HT1080 (cell line): ENCODE measurements at regions not wholly inside any gene's neighbourhood (a gene's known extent, or its start where the extent isn't known, plus 50 kb on each side); places are given as distances from the start of the nearest gene placed in this dataset. TPM values are rescaled to one million over a fixed set of nuclear protein-coding genes. Genes with fewer than 3 reads are reported as not detected.
"Not testable (repeated sequence)": the region's sequence is repeated elsewhere in the genome, so short reads cannot be mapped to it uniquely, and the experiment has no call there.

Experiments
- DNase-seq: peaks from one replicate; pipeline ENCODE4 v3.0.0-alpha.2; 2015; ENCODE audit warnings: low read depth
- small RNA-seq: library from RNA; depleted of rRNA; stranded (forward); fragments of <200 nt; gene quantifications from one replicate; pipeline ENCODE3, GENCODE V24; 2014

DNA sequence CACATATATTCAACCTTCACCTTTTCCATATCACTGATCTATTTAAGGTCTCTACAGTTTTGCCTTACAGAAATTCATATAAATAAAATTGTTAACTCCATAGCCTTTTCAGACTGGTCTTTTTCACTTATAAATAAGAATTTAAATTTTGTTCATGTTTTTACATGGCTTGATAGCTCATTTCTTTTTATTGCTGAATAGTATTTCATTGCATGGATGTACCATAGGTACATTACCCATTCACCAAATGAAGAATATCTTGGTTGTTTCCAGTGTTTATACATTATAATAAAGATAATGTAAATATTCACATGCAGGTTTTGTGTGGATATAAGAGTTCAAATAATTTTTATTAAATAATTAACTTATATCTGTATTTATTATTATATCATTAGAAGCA is 1765.0 kb downstream of the OTOL1 start:
- DNase-seq: no peak

GRCh38 chr3:163261056-163261455 is 1764.4 kb downstream of the OTOL1 start:
- no peak for DNase-seq

DNA sequence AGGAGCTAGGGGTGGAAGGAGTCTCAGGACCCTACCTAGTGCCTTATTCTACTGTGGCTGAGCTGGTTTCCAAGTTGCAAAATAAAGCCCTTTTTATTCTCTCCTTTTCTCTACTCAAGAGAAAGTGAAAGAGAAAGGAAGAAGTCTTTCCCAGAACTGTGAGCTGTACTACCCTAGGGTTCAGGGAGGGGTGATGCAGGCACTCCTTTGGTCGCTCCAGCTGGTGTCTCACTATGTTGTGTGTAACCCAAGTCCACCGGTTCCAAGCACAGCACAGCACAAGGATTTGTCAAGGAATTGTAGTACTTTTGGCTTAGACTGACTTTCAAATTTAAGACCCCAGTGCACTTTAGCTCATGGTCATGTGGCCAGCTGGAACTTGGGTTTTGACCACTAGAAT is 1721.7 kb downstream of the OTOL1 start:
- DNase-seq: no peak

DNA sequence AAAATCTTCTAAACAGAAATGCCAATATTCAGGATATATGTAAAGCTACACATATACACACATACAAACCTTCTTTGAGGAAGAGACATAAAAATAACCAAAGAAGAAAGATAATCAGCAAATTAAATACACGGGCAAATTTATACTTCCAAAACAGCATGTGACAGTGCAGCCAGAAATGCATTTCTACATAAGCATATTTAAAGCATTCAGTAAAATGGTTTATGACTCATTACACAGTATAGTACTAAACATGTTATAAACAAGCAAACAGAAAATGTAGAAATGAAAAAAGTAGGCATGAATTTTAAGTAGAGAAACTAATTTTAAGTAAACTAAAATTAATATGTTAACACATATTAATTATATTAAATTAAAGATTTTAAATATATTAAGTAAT is 1717.2 kb downstream of the OTOL1 start:
- no peak for DNase-seq

DNA sequence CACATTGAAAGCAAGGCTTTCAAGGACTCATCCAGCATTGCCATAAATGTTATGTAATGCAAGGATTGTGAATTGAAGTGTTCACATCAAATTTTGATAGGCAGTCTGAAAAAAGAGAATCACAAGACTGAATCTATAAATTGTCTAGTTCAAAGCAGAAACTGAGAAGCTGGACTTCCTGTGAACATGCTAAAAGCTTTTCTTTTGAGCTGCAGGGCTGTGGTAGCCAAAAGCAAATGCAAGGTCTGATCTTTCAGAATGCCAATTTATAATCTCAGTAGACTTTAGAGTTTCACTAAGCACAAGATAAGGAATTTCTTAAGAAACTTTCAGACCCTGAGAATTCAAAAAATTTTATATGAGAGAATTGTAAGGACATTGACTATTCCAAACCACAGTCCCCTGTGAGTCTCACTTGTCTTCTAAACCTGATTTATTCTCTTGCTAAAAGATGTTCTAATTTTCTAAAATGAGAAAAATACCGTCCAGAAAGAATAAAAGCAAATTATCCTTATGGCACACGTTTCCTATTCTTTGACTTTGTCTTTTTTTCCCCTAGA is 1700.3 kb downstream of the OTOL1 start:
- no peak for DNase-seq

DNA sequence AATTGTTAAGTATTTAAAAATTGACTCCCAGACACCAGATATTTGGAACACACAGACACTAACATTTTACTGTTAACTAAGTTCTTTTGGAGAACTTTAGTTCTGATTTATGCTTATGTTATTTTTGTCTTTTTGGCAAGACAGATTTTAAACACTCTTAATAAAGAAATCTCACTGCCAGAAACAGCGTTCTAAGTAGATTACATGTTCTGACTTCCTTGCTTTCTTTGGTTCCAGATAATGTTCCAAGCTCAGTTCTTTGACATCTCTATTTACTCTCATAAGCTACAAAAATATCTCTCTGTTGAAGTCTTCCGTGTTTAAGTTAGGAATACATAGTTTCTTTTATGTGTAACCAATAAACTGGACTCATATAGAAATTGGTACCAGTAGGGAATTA is 1699.6 kb downstream of the OTOL1 start:
- DNase-seq: no peak

- no peak for DNase-seq
Observed at GRCh38 chr3:163185721-163186350, 1689.2 kb downstream of the OTOL1 start.

DNA sequence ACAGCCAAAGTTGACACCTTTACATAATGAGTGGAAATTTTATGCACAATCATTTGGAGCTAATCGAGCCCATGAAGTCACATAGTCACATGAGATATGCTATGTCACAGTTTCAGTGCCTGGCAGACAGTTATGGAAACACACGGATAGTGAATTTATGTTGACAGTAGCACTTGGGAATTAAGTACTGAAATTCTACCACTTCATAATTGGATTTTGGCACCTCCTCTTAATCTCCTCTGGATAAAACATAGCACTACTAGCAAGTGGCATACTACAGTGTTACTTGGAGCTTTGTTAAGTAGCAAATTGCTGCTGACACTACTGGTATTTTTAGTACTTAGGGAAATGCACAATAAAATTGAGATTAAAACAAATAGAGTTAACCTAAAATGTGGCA is 1679.4 kb downstream of the OTOL1 start:
- DNase-seq: no peak

GRCh38 chr3:163172513-163172912 is 1675.9 kb downstream of the OTOL1 start:
- DNase-seq: not testable (repeated sequence)

GRCh38 chr3:163166197-163166596 is 1669.6 kb downstream of the OTOL1 start:
- no peak for DNase-seq

GRCh38 chr3:163159306-163159705 is 1662.7 kb downstream of the OTOL1 start:
- no peak for DNase-seq

DNA sequence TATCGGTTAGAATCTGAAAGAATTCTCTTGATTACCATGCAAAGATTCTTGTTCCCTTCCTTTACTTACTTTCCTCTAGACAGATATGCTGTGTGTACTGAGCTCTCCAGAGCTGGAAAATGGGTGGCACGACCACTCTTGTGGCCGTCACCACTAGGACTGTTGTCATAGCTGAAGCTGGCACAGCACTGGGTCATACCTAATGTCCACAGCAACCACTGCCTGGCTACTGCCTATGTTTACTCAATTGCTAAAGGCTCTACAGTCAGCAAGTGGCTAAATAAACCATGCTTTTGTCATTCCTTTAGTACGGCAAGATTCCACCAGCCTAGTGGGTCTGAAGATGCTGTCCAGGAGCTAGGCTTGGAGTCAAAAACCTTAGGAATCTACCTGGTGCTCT is 1643.0 kb downstream of the OTOL1 start:
- no peak for DNase-seq

- no peak for DNase-seq
Observed at GRCh38 chr3:163138258-163138657, 1641.7 kb downstream of the OTOL1 start.

GRCh38 chr3:163132111-163132510 is 1635.5 kb downstream of the OTOL1 start:
- no peak for DNase-seq

DNA sequence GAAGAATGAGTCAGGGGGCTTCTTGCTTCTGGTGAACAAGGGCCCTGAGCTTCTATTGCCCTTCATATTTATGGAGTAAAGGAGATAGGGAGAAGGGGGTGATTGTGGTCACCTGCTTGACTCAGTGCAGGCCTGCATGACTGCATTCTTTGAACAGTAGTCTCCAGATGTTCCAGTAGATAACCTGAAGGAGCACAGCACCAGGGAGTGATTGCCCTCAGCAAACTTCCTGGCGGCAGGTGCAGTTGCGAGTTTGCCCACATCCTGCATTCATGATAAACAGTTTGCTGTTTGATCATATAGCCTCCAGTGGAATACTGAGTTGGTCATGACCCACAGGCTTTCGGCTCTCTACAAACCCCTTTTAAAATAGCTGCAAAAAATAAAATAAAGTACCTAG is 1632.7 kb downstream of the OTOL1 start:
- DNase-seq: no peak

DNA sequence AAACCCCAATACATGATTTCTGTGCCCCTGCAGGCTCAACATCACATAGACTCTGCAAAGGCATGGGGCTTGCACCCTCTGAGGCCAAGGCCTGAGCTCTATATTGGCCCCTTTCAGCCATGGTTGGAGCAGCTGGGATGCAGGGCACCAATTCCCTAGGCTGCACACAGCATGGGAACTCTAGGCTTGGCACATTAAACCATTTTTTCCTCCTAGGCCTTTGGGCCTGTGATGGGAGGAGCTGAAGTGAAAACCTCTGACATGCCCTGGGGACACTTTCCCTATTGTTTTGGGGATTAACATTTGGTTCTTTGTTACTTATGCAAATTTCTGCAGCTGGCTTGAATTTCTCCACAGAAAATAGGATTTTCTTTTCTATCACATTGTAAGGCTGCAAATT is 1629.5 kb downstream of the OTOL1 start:
- DNase-seq: no peak

Small RNA genes in the stretch of these regions (small RNA-seq; reads per million reads assigned to genes)
- gene MIR1263 (not detected), gene RNU7-82P (not detected)
